H1 (cell line): ENCODE measurements at regions not wholly inside any gene's neighbourhood (a gene's known extent, or its start where the extent isn't known, plus 50 kb on each side); places are given as distances from the start of the nearest gene placed in this dataset.

Experiments
- CTCF ChIA-PET: fragments of 300-600 bp; sonication (Branson Sonifier 250); formaldehyde crosslinking; loops from one replicate; lab custom pipeline; 2021; ENCODE audit not compliant: partially characterized antibody; lab: Charles Lee
- POLR2A ChIA-PET: fragments of 300-600 bp; sonication (Branson Sonifier 250); formaldehyde crosslinking; loops from one replicate; lab custom pipeline; 2021; ENCODE audit warnings: inconsistent platforms; ENCODE audit not compliant: partially characterized antibody; lab: Charles Lee
- DNase-seq, 2 experiments: peaks; one replicate each; pipeline versions ENCODE4 v3.0.0 to v3.0.0-alpha.2; 2010 to 2022; ENCODE audit warnings: low spot score in 2 of 2, low read depth in 1 of 2, mixed read lengths in 1 of 2
- FAIRE-seq: peaks from 2 replicates; lab custom pipeline; 2011; peaks lifted over from hg19 to GRCh38; lab: Jason Lieb, UNC
- H2AFZ ChIP-seq: 2 replicates; pipeline ENCODE4 v1.8.1; 2012; ENCODE audit warnings: low read length, inconsistent platforms
- H2AK5ac ChIP-seq: 2 replicates; pipeline ENCODE4 v1.6.1; 2013; ENCODE audit warnings: low read depth, low read length
- H2BK120ac ChIP-seq: replicated peaks from 2 replicates; pipeline ENCODE3; 2013; ENCODE audit warnings: low read depth, low read length, inconsistent platforms
- H2BK12ac ChIP-seq: 2 replicates; pipeline ENCODE4 v1.6.1; 2013; ENCODE audit warnings: low read depth, low read length
- H2BK15ac ChIP-seq: 2 replicates; pipeline ENCODE4 v1.6.1; 2013; ENCODE audit warnings: low read length
- H2BK20ac ChIP-seq: 2 replicates; pipeline ENCODE4 v1.6.1; 2013; ENCODE audit warnings: low read length
- H2BK5ac ChIP-seq: 2 replicates; pipeline ENCODE4 v1.6.1; 2013; ENCODE audit warnings: low read depth, low read length
- H3K14ac ChIP-seq: 2 replicates; pipeline ENCODE4 v1.6.1; 2013; ENCODE audit warnings: inconsistent platforms; ENCODE audit not compliant: insufficient read length
- H3K18ac ChIP-seq: 2 replicates; pipeline ENCODE4 v1.6.1; 2013; ENCODE audit warnings: low read length; ENCODE audit errors: extremely low read depth
- H3K23ac ChIP-seq: 2 replicates; pipeline ENCODE4 v1.6.1; 2013; ENCODE audit warnings: inconsistent platforms; ENCODE audit not compliant: insufficient read length
- H3K23me2 ChIP-seq: 2 replicates; pipeline ENCODE4 v1.6.1; 2013; ENCODE audit warnings: low read depth, low read length
- H3K27ac ChIP-seq: 2 replicates; pipeline ENCODE4 v1.6.1; 2011; ENCODE audit warnings: low read depth, low read length, inconsistent platforms
- H3K27me3 ChIP-seq, 4 experiments: replicated peaks in 1 of 4; 1 replicate in 1 of 4; 2 replicates in 3 of 4; pipeline versions ENCODE4 v1.6.1 to v1.8.1; 2011 to 2013; ENCODE audit warnings: low read length in 3 of 4, mild to moderate bottlenecking in 3 of 4, inconsistent platforms in 2 of 4, mixed read lengths in 2 of 4, moderate library complexity in 1 of 4; ENCODE audit not compliant: control insufficient read depth in 3 of 4, insufficient read depth in 3 of 4; ENCODE audit errors: extremely low read depth in 1 of 4
- H3K36me3 ChIP-seq, 4 experiments: 2 replicates each; pipeline versions ENCODE4 v1.6.1 to v1.8.1; 2011 to 2013; ENCODE audit warnings: mild to moderate bottlenecking in 4 of 4, low read length in 3 of 4, moderate library complexity in 2 of 4, control low read depth in 1 of 4, inconsistent platforms in 1 of 4; ENCODE audit not compliant: insufficient read depth in 4 of 4, control insufficient read depth in 2 of 4
- H3K4ac ChIP-seq: replicated peaks from 2 replicates; pipeline ENCODE3; 2013; ENCODE audit warnings: low read length, low read depth, mixed read lengths, inconsistent platforms; ENCODE audit not compliant: insufficient read length
- H3K4me1 ChIP-seq, 4 experiments: replicated peaks in 1 of 4; 1 replicate in 1 of 4; 2 replicates in 3 of 4; pipeline versions ENCODE4 v1.6.1 to v1.8.1; 2011 to 2013; ENCODE audit warnings: low read length in 3 of 4, inconsistent platforms in 2 of 4, mixed read lengths in 1 of 4; ENCODE audit not compliant: insufficient read depth in 4 of 4, control insufficient read depth in 3 of 4
- H3K4me2 ChIP-seq, 2 experiments: 2 replicates each; pipeline versions ENCODE4 v1.6.1 to v1.8.1; 2011 to 2013; ENCODE audit warnings: low read depth in 2 of 2, low read length in 2 of 2, control low read depth in 1 of 2, inconsistent platforms in 1 of 2, mild to moderate bottlenecking in 1 of 2; ENCODE audit not compliant: insufficient read depth in 1 of 2
- H3K4me3 ChIP-seq, 4 experiments: fragments of 200-600, 300-600 bp in 1 of 4; sonication (generic), shearing (Covaris generic), sonication (Bioruptor Twin) in 1 of 4; 2 replicates each; pipeline versions ENCODE4 v1.5.1 to v1.8.1; 2011 to 2016; ENCODE audit warnings: low read length in 4 of 4, low read depth in 3 of 4, control low read depth in 2 of 4, inconsistent platforms in 2 of 4, mild to moderate bottlenecking in 2 of 4, mixed read lengths in 1 of 4, moderate library complexity in 1 of 4; ENCODE audit not compliant: insufficient read depth in 2 of 4; ENCODE audit errors: extremely low read depth in 1 of 4
- H3K56ac ChIP-seq: replicated peaks from 2 replicates; pipeline ENCODE3; 2013; ENCODE audit warnings: low read depth, mild to moderate bottlenecking, mixed read lengths, low read length, inconsistent platforms; ENCODE audit not compliant: insufficient read length
- H3K79me1 ChIP-seq: 2 replicates; pipeline ENCODE4 v1.6.1; 2013; ENCODE audit warnings: low read depth, low read length, control low read depth
- H3K79me2 ChIP-seq, 2 experiments: 2 replicates each; pipeline versions ENCODE4 v1.6.1 to v1.8.1; 2012 to 2013; ENCODE audit warnings: low read length in 2 of 2, mild to moderate bottlenecking in 2 of 2, inconsistent platforms in 1 of 2; ENCODE audit not compliant: insufficient read depth in 2 of 2, control insufficient read depth in 1 of 2
- H3K9ac ChIP-seq, 4 experiments: replicated peaks in 1 of 4; 1 replicate in 1 of 4; 2 replicates in 3 of 4; pipeline versions ENCODE4 v1.6.1 to v1.8.1; 2011 to 2013; ENCODE audit warnings: low read depth in 3 of 4, low read length in 3 of 4, control low read depth in 2 of 4, mild to moderate bottlenecking in 2 of 4, moderate library complexity in 2 of 4, inconsistent platforms in 1 of 4; ENCODE audit errors: extremely low read depth in 1 of 4
- H3K9me3 ChIP-seq, 2 experiments: 2 replicates each; pipeline versions ENCODE4 v1.6.1 to v1.8.1; 2012 to 2013; ENCODE audit warnings: mild to moderate bottlenecking in 2 of 2, moderate library complexity in 2 of 2, control low read depth in 1 of 2, inconsistent platforms in 1 of 2, low read depth in 1 of 2, low read length in 1 of 2, mixed read lengths in 1 of 2; ENCODE audit not compliant: insufficient read depth in 2 of 2
- H4K20me1 ChIP-seq, 2 experiments: replicated peaks in 1 of 2; 2 replicates each; pipeline versions ENCODE3 to v1.8.1; 2011 to 2013; ENCODE audit warnings: inconsistent platforms in 2 of 2, low read length in 2 of 2, mild to moderate bottlenecking in 1 of 2; ENCODE audit not compliant: insufficient read depth in 2 of 2, control insufficient read depth in 1 of 2
- H4K5ac ChIP-seq: 2 replicates; pipeline ENCODE4 v1.6.1; 2013; ENCODE audit warnings: low read length, low read depth, mixed read lengths, inconsistent platforms; ENCODE audit not compliant: insufficient read length
- H4K8ac ChIP-seq: 2 replicates; pipeline ENCODE4 v1.8.0; 2013; ENCODE audit warnings: mild to moderate bottlenecking, moderate library complexity, low read length, inconsistent platforms; ENCODE audit not compliant: insufficient read depth; ENCODE audit errors: extremely low read depth
- H4K91ac ChIP-seq: replicated peaks from 2 replicates; pipeline ENCODE3; 2013; ENCODE audit warnings: low read length, mixed read lengths, inconsistent platforms; ENCODE audit not compliant: insufficient read length
- BRCA1 ChIP-seq: IDR thresholded peaks from 2 replicates; pipeline ENCODE4 v1.6.1; 2012; ENCODE audit warnings: low read depth, low read length, improper control_type of control experiment
- EGR1 ChIP-seq: IDR thresholded peaks from 2 replicates; pipeline ENCODE4 v1.6.1; 2011; ENCODE audit warnings: low read depth, low read length, borderline replicate concordance
- FOSL1 ChIP-seq: IDR thresholded peaks from 2 replicates; pipeline ENCODE4 v1.6.1; 2011; ENCODE audit warnings: mild to moderate bottlenecking, low read depth, low read length, moderate library complexity; ENCODE audit not compliant: insufficient read depth
- KDM4A ChIP-seq: IDR thresholded peaks from one replicate; pipeline ENCODE4 v1.7.1; 2012; ENCODE audit warnings: low read depth, mild to moderate bottlenecking, moderate library complexity, low read length, inconsistent platforms; ENCODE audit not compliant: severe bottlenecking
- NANOG ChIP-seq: IDR thresholded peaks from 2 replicates; pipeline ENCODE4 v1.6.1; 2011; ENCODE audit warnings: low read length, low read depth, mild to moderate bottlenecking, inconsistent platforms; ENCODE audit not compliant: insufficient read depth, poor library complexity, severe bottlenecking
- TBP ChIP-seq: IDR thresholded peaks from 2 replicates; pipeline ENCODE4 v1.6.1; 2011; ENCODE audit warnings: low read depth, low read length, improper control_type of control experiment
- WGBS, 2 experiments: shearing (Covaris generic) in 1 of 2; methylation state at CpG; one replicate each; pipeline versions ENCODE4 v1.1.6 to v1.1.7; 2013 to 2015; ENCODE audit warnings: low lambda C conversion rate in 2 of 2, mixed read lengths in 2 of 2, inconsistent platforms in 1 of 2, low coverage in 1 of 2, missing lambda C conversion rate in 1 of 2; ENCODE audit not compliant: insufficient replicate concordance in 2 of 2, insufficient coverage in 1 of 2, insufficient read length in 1 of 2; ENCODE audit errors: extremely low coverage in 1 of 2, missing lambda C conversion rate in 1 of 2; 5-methylcytosine and 5-hydroxymethylcytosine counted together

DNA sequence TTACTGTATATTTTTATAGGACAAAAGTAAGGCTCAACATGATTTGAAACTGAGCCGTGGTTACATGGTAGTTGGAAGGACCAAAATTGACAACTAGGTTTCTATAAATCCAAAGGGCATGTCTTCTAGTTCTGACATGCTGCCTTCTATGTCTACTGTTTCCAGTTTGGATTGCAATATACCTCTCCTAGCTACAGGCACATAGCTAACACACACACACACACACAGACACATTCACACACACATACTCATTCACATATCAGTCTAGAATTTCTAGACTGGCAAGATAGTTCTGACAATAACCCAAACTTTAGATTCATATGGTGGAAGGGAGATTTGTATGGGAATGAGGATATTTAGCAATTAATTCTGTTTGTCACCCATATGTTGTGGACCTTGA lies 544.8 kb upstream of the CAMK1G start:
- FAIRE-seq (no peak), DNase-seq (no peak)
- Histone ChIP-seq H3K4ac (no peak overlapping the region), H2BK15ac (no peak overlapping the region), H2BK5ac (no peak overlapping the region), H3K14ac (no peak overlapping the region), H3K18ac (no peak overlapping the region), H3K9me3 (no peaks in the 10 kb centered on the region), H2AK5ac (no peak overlapping the region), H2AFZ (no peak overlapping the region), H2BK120ac (no peak overlapping the region), H3K23ac (no peak overlapping the region), H3K9ac (no peak overlapping the region), H3K23me2 (no peaks in the 10 kb centered on the region), H3K4me3 (no peak overlapping the region), H3K27me3 (no peaks in the 10 kb centered on the region), H3K27ac (no peak overlapping the region), H3K79me1 (no peaks in the 10 kb centered on the region), H2BK12ac (no peak overlapping the region), H4K5ac (no peak overlapping the region), H3K79me2 (no peaks in the 10 kb centered on the region), H4K20me1 (no peaks in the 10 kb centered on the region), H3K4me2 (no peak overlapping the region), H3K56ac (no peak overlapping the region), H3K4me1 (no peaks in the 10 kb centered on the region), H4K91ac (no peak overlapping the region), H3K36me3 (no peaks in the 10 kb centered on the region), H2BK20ac (no peak overlapping the region), H4K8ac (no peak overlapping the region)
- WGBS, 2 experiments: 95% methylated on average over 1 of the region's 1 CpG; no CpG with 5 or more reads in 1 of the 2 experiments
- POLR2A ChIA-PET: no interaction called here
- TF ChIP-seq NANOG: no peak
- TF ChIP-seq KDM4A: no peak
- TF ChIP-seq EGR1: no peak
- TF ChIP-seq TBP: no peak
- TF ChIP-seq FOSL1: no peak
- TF ChIP-seq BRCA1: no peak
- CTCF ChIA-PET: interaction anchor here (0.7 kb wide), 1 partner anchor 246 kb away, joined by 3 read pairs; no protein-coding TSS in a partner anchor
